ENCODE measurements at regions not wholly inside any gene's neighbourhood (a gene's known extent, or its start where the extent isn't known, plus 50 kb on each side); places are given as distances from the start of the nearest gene placed in this dataset.

DNA sequence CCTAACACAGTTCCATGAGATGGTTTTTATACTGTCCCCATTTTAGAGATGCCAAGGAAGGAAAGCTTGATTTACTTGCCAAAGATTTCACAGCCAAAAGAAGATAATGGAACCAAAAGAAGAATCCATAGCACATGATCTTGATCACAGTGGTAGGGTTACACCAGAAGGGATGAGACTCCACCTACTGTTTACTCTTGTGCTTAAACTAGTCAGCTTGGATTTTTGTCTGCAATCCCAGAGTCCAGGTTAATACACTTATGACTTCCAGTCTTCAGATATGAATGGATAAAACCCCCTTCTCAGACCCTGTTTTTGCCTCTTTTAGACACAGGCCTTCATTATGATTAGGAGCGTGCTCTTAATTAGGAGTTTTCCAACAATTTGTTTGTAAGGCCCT, 454.2 kb downstream of the AEBP2 start:
- no peaks in the 10 kb centered on the region for H3K36me3 Mint-ChIP-seq (ENCODE audit: low read depth)
- no peaks in the 10 kb centered on the region for H3K4me1 Mint-ChIP-seq (ENCODE audit: low read depth)
- DNase-seq = no peak
- no peaks in the 10 kb centered on the region; the same call in 1 of the 2 replicates for H3K9me3 Mint-ChIP-seq
- TF ChIP-seq, protein P1, sequence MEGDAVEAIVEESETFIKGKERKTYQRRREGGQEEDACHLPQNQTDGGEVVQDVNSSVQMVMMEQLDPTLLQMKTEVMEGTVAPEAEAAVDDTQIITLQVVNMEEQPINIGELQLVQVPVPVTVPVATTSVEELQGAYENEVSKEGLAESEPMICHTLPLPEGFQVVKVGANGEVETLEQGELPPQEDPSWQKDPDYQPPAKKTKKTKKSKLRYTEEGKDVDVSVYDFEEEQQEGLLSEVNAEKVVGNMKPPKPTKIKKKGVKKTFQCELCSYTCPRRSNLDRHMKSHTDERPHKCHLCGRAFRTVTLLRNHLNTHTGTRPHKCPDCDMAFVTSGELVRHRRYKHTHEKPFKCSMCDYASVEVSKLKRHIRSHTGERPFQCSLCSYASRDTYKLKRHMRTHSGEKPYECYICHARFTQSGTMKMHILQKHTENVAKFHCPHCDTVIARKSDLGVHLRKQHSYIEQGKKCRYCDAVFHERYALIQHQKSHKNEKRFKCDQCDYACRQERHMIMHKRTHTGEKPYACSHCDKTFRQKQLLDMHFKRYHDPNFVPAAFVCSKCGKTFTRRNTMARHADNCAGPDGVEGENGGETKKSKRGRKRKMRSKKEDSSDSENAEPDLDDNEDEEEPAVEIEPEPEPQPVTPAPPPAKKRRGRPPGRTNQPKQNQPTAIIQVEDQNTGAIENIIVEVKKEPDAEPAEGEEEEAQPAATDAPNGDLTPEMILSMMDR (IDR thresholded peaks at IDR 0.05) = 0 out of 2 replicates have a peak, but pooled peaks have one; percentile 15
- H3K4me3 Mint-ChIP-seq = no peak overlapping the region
- H3K27ac Mint-ChIP-seq = no peak overlapping the region
- no peaks in the 10 kb centered on the region; the same call in 1 of the 2 replicates for H3K27me3 Mint-ChIP-seq (ENCODE audit: insufficient read depth)

DNA sequence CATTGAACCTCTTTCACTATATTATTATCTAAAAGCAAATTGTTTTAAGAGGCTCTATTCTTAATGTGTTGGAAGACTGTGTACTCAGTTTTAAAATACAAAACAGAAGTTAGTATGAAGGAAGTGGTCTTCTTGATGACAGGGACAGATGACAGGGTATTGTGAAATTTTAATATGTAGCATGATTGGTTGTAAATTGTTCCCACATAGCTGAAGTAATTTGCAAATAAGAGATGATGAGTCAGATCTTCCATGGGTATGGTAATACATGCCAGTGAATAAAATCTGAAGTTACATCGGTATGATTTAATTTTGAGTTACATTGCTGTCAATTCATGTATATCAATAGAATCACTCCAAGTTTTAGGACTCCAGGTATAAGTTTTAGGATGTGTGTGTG, 454.8 kb downstream of the AEBP2 start:
- H3K27ac Mint-ChIP-seq = no peak overlapping the region

DNA sequence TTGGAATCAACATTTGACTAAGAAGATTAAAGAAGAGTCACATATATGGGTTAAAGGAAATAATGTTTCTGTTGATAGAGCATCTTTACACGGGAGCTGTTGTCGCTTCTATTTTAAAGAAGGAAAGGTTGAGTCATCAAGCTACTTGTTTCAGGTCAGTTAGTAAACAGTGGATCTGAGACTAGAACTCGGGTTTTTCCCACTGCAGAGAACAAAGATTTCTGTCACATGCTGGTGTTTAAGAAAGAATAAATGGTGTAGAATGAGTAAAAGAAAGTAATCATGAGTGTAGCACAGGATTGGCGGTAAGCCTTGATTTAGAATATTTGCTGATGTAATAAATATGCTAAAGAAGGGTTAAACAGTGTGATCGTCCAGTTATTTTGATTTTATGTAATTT, 455.5 kb downstream of the AEBP2 start:
- TF ChIP-seq, protein P1 (IDR thresholded peaks at IDR 0.05) = no peak
- Mint-ChIP-seq H3K27ac (no peak overlapping the region), H3K4me3 (no peak overlapping the region), H3K9me3 (no peaks in the 10 kb centered on the region; the same call in 1 of the 2 replicates), H3K36me3 (ENCODE audit: low read depth) (no peaks in the 10 kb centered on the region), H3K4me1 (ENCODE audit: low read depth) (no peaks in the 10 kb centered on the region), H3K27me3 (ENCODE audit: insufficient read depth) (no peaks in the 10 kb centered on the region; the same call in 1 of the 2 replicates)
- DNase-seq = no peak

More for the DNA sequence above, 454.8 kb downstream of the AEBP2 start:
- TF ChIP-seq, protein P1 (IDR thresholded peaks at IDR 0.05) = no peak
- H3K4me3 Mint-ChIP-seq = no peak overlapping the region
- no peaks in the 10 kb centered on the region for H3K4me1 Mint-ChIP-seq (ENCODE audit: low read depth)
- no peaks in the 10 kb centered on the region; the same call in 1 of the 2 replicates for H3K27me3 Mint-ChIP-seq (ENCODE audit: insufficient read depth)
- no peak for DNase-seq
- no peaks in the 10 kb centered on the region for H3K36me3 Mint-ChIP-seq (ENCODE audit: low read depth)
- no peaks in the 10 kb centered on the region; the same call in 1 of the 2 replicates for H3K9me3 Mint-ChIP-seq

DNA sequence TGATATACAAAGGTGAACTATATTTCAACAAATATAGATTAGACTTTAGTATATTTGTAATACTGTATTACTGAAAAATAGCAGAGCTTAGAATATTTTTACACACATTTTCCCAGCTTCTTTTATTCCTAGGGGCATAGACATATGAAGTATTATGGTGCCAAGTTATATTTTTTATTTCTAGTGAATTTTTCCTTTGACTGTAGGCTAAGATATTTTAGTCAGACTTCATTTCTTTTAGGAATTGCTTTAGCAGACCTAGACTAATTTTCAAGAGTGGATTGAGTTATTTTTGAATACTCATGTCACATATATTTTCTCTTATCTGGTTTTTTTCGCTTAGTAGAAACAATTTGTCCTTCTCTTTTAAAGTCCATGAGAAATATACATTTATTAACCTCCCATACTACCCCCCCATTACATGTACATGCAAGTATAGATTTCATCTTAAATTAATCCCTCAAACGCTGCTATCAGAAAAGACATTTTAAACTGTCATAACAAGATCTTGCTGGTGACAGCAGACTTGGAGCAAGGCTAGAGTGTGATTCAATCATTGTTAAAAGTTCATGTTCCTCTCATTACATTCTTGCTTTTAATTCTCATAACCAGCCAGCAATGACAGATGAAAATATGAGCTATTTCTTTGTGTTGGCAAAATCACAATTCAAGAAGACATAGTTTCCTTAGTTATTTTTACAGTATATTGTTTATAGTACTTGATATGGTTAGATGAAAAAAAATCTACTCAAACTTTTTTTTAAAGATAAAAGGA, 456.1 kb downstream of the AEBP2 start:
- Mint-ChIP-seq H3K27me3 (ENCODE audit: insufficient read depth) (no peaks in the 10 kb centered on the region; the same call in 1 of the 2 replicates), H3K27ac (no peak overlapping the region), H3K4me3 (no peak overlapping the region), H3K36me3 (ENCODE audit: low read depth) (no peaks in the 10 kb centered on the region), H3K4me1 (ENCODE audit: low read depth) (no peaks in the 10 kb centered on the region), H3K9me3 (no peaks in the 10 kb centered on the region; the same call in 1 of the 2 replicates)
- no peak for DNase-seq
- TF ChIP-seq, protein P1 (IDR thresholded peaks at IDR 0.05) = no peak

DNA sequence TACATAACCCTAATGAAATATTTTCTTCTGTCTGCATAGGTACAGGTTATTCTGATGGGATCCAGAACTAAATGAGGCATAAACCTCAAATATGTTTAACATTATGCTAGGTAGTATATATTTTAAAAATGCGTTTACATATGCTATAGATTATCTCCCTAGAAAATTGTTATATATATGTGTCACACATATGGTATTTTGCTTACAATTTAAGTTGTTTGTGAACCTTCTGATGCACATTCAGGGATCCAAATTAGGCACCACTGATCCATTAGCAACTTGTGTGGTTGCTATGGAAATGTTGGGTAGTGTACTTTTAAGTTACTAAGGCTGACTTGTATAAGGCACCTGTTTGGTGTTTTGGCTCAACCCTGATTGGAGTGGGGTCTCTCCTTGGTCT, 456.7 kb downstream of the AEBP2 start:
- H3K27ac Mint-ChIP-seq = no peak overlapping the region
- H3K9me3 Mint-ChIP-seq = no peaks in the 10 kb centered on the region; the same call in 1 of the 2 replicates
- H3K4me3 Mint-ChIP-seq = no peak overlapping the region
- DNase-seq = no peak
- H3K27me3 Mint-ChIP-seq (ENCODE audit: insufficient read depth) = no peaks in the 10 kb centered on the region; the same call in 1 of the 2 replicates
- TF ChIP-seq, protein P1 (IDR thresholded peaks at IDR 0.05) = no peak
- no peaks in the 10 kb centered on the region for H3K4me1 Mint-ChIP-seq (ENCODE audit: low read depth)
- no peaks in the 10 kb centered on the region for H3K36me3 Mint-ChIP-seq (ENCODE audit: low read depth)
